WTC11 (cell line): ENCODE measurements at regions not wholly inside any gene's neighbourhood (a gene's known extent, or its start where the extent isn't known, plus 50 kb on each side); places are given as distances from the start of the nearest gene placed in this dataset.
A peak's percentile ranks its signal among the peaks of the same experiment; 100 is the strongest.

Source experiments
- ATAC-seq: fragments of 200-7000 bp; cut with Tn5 transposase; 2 replicates; pipeline ENCODE4 v1.10.0; 2021; ENCODE audit warnings: mild to moderate bottlenecking, moderate library complexity
- CTCF ChIA-PET: fragments of 300-600 bp; sonication (Branson Sonifier 250); formaldehyde crosslinking; loops from one replicate; lab custom pipeline; 2021; ENCODE audit warnings: antibody characterized with exemption; lab: Charles Lee
- POLR2A ChIA-PET: fragments of 350-600 bp; sonication (Branson Sonifier 250); formaldehyde crosslinking; loops from one replicate; lab custom pipeline; 2021; ENCODE audit warnings: antibody characterized with exemption; lab: Charles Lee
- DNase-seq: peaks from one replicate; pipeline ENCODE4 v3.0.0; 2021; ENCODE audit warnings: low spot score
- H3K27ac Mint-ChIP-seq: 2 replicates; pipeline ENCODE4 v1.8.0; 2021; ENCODE audit warnings: mixed read lengths
- H3K27me3 Mint-ChIP-seq: 2 replicates; pipeline ENCODE4 v1.8.0; 2021; ENCODE audit warnings: low read depth, mild to moderate bottlenecking, moderate library complexity, mixed read lengths
- H3K36me3 Mint-ChIP-seq: 2 replicates; pipeline ENCODE4 v1.8.0; 2021; ENCODE audit warnings: mixed read lengths
- H3K4me1 Mint-ChIP-seq: 2 replicates; pipeline ENCODE4 v1.8.0; 2022; ENCODE audit warnings: mixed read lengths
- H3K4me3 Mint-ChIP-seq: 2 replicates; pipeline ENCODE4 v1.8.0; 2021; ENCODE audit warnings: mild to moderate bottlenecking, moderate library complexity, mixed read lengths
- H3K9me3 Mint-ChIP-seq: 2 replicates; pipeline ENCODE4 v1.8.0; 2021; ENCODE audit warnings: mixed read lengths
- AR ChIP-seq: fragments of 250-450 bp; sonication (Bioruptor Pico); IDR thresholded peaks from 2 replicates; pipeline ENCODE4 v1.9.0; 2021; ENCODE audit warnings: mild to moderate bottlenecking
- ATF2 ChIP-seq: sonication (generic); formaldehyde crosslinking; IDR thresholded peaks from 2 replicates; pipeline ENCODE4 v1.8.1; 2022; ENCODE audit warnings: low read depth, missing genetic modification reagents, borderline replicate concordance
- CREM ChIP-seq: sonication (generic); formaldehyde crosslinking; IDR thresholded peaks from 2 replicates; pipeline ENCODE4 v1.8.1; 2022; ENCODE audit warnings: mild to moderate bottlenecking, missing genetic modification reagents, moderate library complexity
- ELF4 ChIP-seq: sonication (generic); formaldehyde crosslinking; IDR thresholded peaks from 2 replicates; pipeline ENCODE4 v1.8.1; 2022; ENCODE audit warnings: low read depth, mild to moderate bottlenecking, moderate library complexity, missing genetic modification reagents
- ERG ChIP-seq: fragments of 250-450 bp; sonication (Bioruptor Pico); IDR thresholded peaks from 2 replicates; pipeline ENCODE4 v1.8.0; 2021; ENCODE audit warnings: mild to moderate bottlenecking
- ETV6 ChIP-seq: sonication (generic); formaldehyde crosslinking; IDR thresholded peaks from 2 replicates; pipeline ENCODE4 v1.8.1; 2022; ENCODE audit warnings: mild to moderate bottlenecking, missing genetic modification reagents
- FOXP4 ChIP-seq: sonication (generic); formaldehyde crosslinking; IDR thresholded peaks from 2 replicates; pipeline ENCODE4 v1.8.0; 2022; ENCODE audit warnings: mild to moderate bottlenecking, missing genetic modification reagents
- GRHL2 ChIP-seq: fragments of 250-450 bp; sonication (Bioruptor Pico); IDR thresholded peaks from 2 replicates; pipeline ENCODE4 v1.8.0; 2022; ENCODE audit warnings: mild to moderate bottlenecking, moderate library complexity; ENCODE audit not compliant: insufficient replicate concordance, severe bottlenecking
- IRF1 ChIP-seq: sonication (generic); formaldehyde crosslinking; IDR thresholded peaks from 2 replicates; pipeline ENCODE4 v1.8.0; 2023; ENCODE audit warnings: missing genetic modification reagents
- NFE2L1 ChIP-seq: sonication (generic); formaldehyde crosslinking; IDR thresholded peaks from 2 replicates; pipeline ENCODE4 v1.8.1; 2023; ENCODE audit warnings: missing genetic modification reagents
- NFYB ChIP-seq: sonication (generic); formaldehyde crosslinking; conservative IDR thresholded peaks from 2 replicates; pipeline ENCODE4 v1.8.0; 2022; ENCODE audit warnings: low read depth, missing genetic modification reagents
- SP1 ChIP-seq: sonication (generic); formaldehyde crosslinking; conservative IDR thresholded peaks from 2 replicates; pipeline ENCODE4 v1.8.1; 2022; ENCODE audit warnings: missing genetic modification reagents
- USF2 ChIP-seq: sonication (generic); formaldehyde crosslinking; IDR thresholded peaks from 2 replicates; pipeline ENCODE4 v1.8.1; 2023; ENCODE audit warnings: mild to moderate bottlenecking, missing genetic modification reagents, moderate library complexity
- ZBTB43 ChIP-seq: sonication (generic); formaldehyde crosslinking; IDR thresholded peaks from 2 replicates; pipeline ENCODE4 v1.8.1; 2023; ENCODE audit warnings: mild to moderate bottlenecking, missing genetic modification reagents
- ZNF232 ChIP-seq: sonication (generic); formaldehyde crosslinking; IDR thresholded peaks from 2 replicates; pipeline ENCODE4 v1.8.0; 2022; ENCODE audit warnings: mild to moderate bottlenecking, missing genetic modification reagents
- ZNF416 ChIP-seq: fragments of 250-450 bp; sonication (Bioruptor Pico); IDR thresholded peaks from 2 replicates; pipeline ENCODE4 v1.9.0; 2021; ENCODE audit warnings: mild to moderate bottlenecking, inconsistent platforms
- ZNF671 ChIP-seq: fragments of 250-450 bp; sonication (Bioruptor Pico); IDR thresholded peaks from 2 replicates; pipeline ENCODE4 v1.8.0; 2021; ENCODE audit warnings: mild to moderate bottlenecking
- ZSCAN18 ChIP-seq: fragments of 250-450 bp; sonication (Bioruptor Pico); IDR thresholded peaks from 2 replicates; pipeline ENCODE4 v2.1.2; 2022; ENCODE audit warnings: mild to moderate bottlenecking, moderate library complexity

GRCh38 chr4:34516524-34516923 lies 1727.8 kb downstream of the ARAP2 start (continued):
- TF ChIP-seq FOXP4 (CRISPR knock-in tag) (no peak), ZBTB43 (CRISPR knock-in tag) (no peak), USF2 (CRISPR knock-in tag) (no peak)

GRCh38 chr4:34534916-34535315 lies 1709.4 kb downstream of the ARAP2 start:
- Mint-ChIP-seq H3K36me3 (no peaks in the 10 kb centered on the region), H3K4me1 (no peaks in the 10 kb centered on the region), H3K27ac (no peak overlapping the region)
- ATAC-seq = no peak
- CTCF ChIA-PET = no interaction called here
- TF ChIP-seq ZNF671 = no peak
- no peak for TF ChIP-seq ATF2 (CRISPR knock-in tag)
- TF ChIP-seq AR (CRISPR knock-in tag) = no peak
- TF ChIP-seq ZNF232 = no peak
- TF ChIP-seq CREM (CRISPR knock-in tag) = no peak
- TF ChIP-seq ERG (CRISPR knock-in tag) = no peak
- no peak for TF ChIP-seq ZNF416 (CRISPR knock-in tag)
- TF ChIP-seq, all 79 proteins: peak for 0
- Mint-ChIP-seq H3K4me3 (no peak overlapping the region), H3K9me3 (no peaks in the 10 kb centered on the region), H3K27me3 (no peaks in the 10 kb centered on the region)
- POLR2A ChIA-PET = no interaction called here
- DNase-seq = no peak

- Mint-ChIP-seq H3K9me3 (peaks cover 10% of the 10 kb centered on the region), H3K27me3 (no peaks in the 10 kb centered on the region), H3K36me3 (peaks cover 3% of the 10 kb centered on the region; the same call in 1 of the 2 replicates), H3K27ac (peak overlapping the region; percentile 66; the same call in 1 of the 2 replicates), H3K4me3 (no peak overlapping the region), H3K4me1 (peaks cover 12% of the 10 kb centered on the region)
- ATAC-seq = no peak
- CTCF ChIA-PET = no interaction called here
- no peak for DNase-seq
- POLR2A ChIA-PET = no interaction called here
- TF ChIP-seq SP1 = no peak
- TF ChIP-seq ZSCAN18 = no peak
- TF ChIP-seq ETV6 (CRISPR knock-in tag) = no peak
- TF ChIP-seq NFYB (CRISPR knock-in tag) = no peak
- no peak for TF ChIP-seq GRHL2 (CRISPR knock-in tag)
- TF ChIP-seq ATF2 (CRISPR knock-in tag) = no peak
- TF ChIP-seq NFE2L1 (CRISPR knock-in tag) = no peak
- TF ChIP-seq IRF1 (CRISPR knock-in tag) = no peak
- TF ChIP-seq ELF4 = no peak
Measured at GRCh38 chr4:34566091-34566490, 1678.2 kb downstream of the ARAP2 start.
